Activated T-helper 17 cell treated with anti-CD3 and anti-CD28 coated beads, Interleukin-2, amount 50 U/mL, for 72 hours (primary cell): ENCODE measurements at regions not wholly inside any gene's neighbourhood (a gene's known extent, or its start where the extent isn't known, plus 50 kb on each side); places are given as distances from the start of the nearest gene placed in this dataset.

ENCODE experiments used
- ATAC-seq: fragments of 150-1000 bp; cut with Tn5 transposase; replicated peaks from 2 replicates; pipeline ENCODE4 v1.10.0; 2021; ENCODE audit warnings: mild to moderate bottlenecking, moderate library complexity
- H3K27ac Mint-ChIP-seq: one replicate; pipeline ENCODE4 v1.8.0; 2022; ENCODE audit warnings: mixed read lengths
- H3K27me3 Mint-ChIP-seq: one replicate; pipeline ENCODE4 v1.8.0; 2022; ENCODE audit warnings: mixed read lengths
- H3K36me3 Mint-ChIP-seq: one replicate; pipeline ENCODE4 v1.8.0; 2022; ENCODE audit warnings: low read depth, mild to moderate bottlenecking, mixed read lengths
- H3K4me1 Mint-ChIP-seq: one replicate; pipeline ENCODE4 v1.8.0; 2022; ENCODE audit warnings: mixed read lengths
- H3K4me3 Mint-ChIP-seq: one replicate; pipeline ENCODE4 v1.8.0; 2022; ENCODE audit warnings: mild to moderate bottlenecking, mixed read lengths
- H3K9me3 Mint-ChIP-seq: one replicate; pipeline ENCODE4 v1.8.0; 2022; ENCODE audit warnings: mixed read lengths

GRCh38 chr12:91836696-91837095 lies 308.9 kb downstream of the BTG1 start:
- Mint-ChIP-seq H3K4me1 (no peaks in the 10 kb centered on the region), H3K27me3 (no peaks in the 10 kb centered on the region), H3K9me3 (peaks cover 4% of the 10 kb centered on the region), H3K36me3 (no peaks in the 10 kb centered on the region), H3K4me3 (no peak overlapping the region), H3K27ac (no peak overlapping the region)
- no peak for ATAC-seq

GRCh38 chr12:91836264-91836663 lies 309.4 kb downstream of the BTG1 start:
- H3K4me1 Mint-ChIP-seq: no peaks in the 10 kb centered on the region
- no peaks in the 10 kb centered on the region for H3K27me3 Mint-ChIP-seq
- H3K27ac Mint-ChIP-seq: no peak overlapping the region
- no peaks in the 10 kb centered on the region for H3K36me3 Mint-ChIP-seq
- no peak overlapping the region for H3K4me3 Mint-ChIP-seq
- H3K9me3 Mint-ChIP-seq: peaks cover 4% of the 10 kb centered on the region
- ATAC-seq: no peak

GRCh38 chr12:91835693-91836092 lies 310.0 kb downstream of the BTG1 start:
- H3K36me3 Mint-ChIP-seq: no peaks in the 10 kb centered on the region
- no peaks in the 10 kb centered on the region for H3K27me3 Mint-ChIP-seq
- H3K27ac Mint-ChIP-seq: no peak overlapping the region
- H3K4me3 Mint-ChIP-seq: no peak overlapping the region
- no peak for ATAC-seq
- H3K4me1 Mint-ChIP-seq: no peaks in the 10 kb centered on the region
- peaks cover 4% of the 10 kb centered on the region for H3K9me3 Mint-ChIP-seq

- H3K4me1 Mint-ChIP-seq: no peaks in the 10 kb centered on the region
Measured at GRCh38 chr12:91833780-91834359, 311.8 kb downstream of the BTG1 start.

GRCh38 chr12:91825999-91826398 lies 319.6 kb downstream of the BTG1 start:
- no peak overlapping the region for H3K27ac Mint-ChIP-seq
- no peaks in the 10 kb centered on the region for H3K9me3 Mint-ChIP-seq
- no peaks in the 10 kb centered on the region for H3K36me3 Mint-ChIP-seq
- H3K4me3 Mint-ChIP-seq: no peak overlapping the region
- no peaks in the 10 kb centered on the region for H3K27me3 Mint-ChIP-seq
- ATAC-seq: no peak
- H3K4me1 Mint-ChIP-seq: no peaks in the 10 kb centered on the region

More at GRCh38 chr12:91833780-91834359, 311.8 kb downstream of the BTG1 start:
- Mint-ChIP-seq H3K27me3 (no peaks in the 10 kb centered on the region), H3K4me3 (no peak overlapping the region), H3K36me3 (no peaks in the 10 kb centered on the region), H3K9me3 (peaks cover 4% of the 10 kb centered on the region), H3K27ac (no peak overlapping the region)
- no peak for ATAC-seq

GRCh38 chr12:91824991-91825390 lies 320.7 kb downstream of the BTG1 start:
- H3K4me3 Mint-ChIP-seq: no peak overlapping the region
- H3K27ac Mint-ChIP-seq: no peak overlapping the region
- H3K9me3 Mint-ChIP-seq: no peaks in the 10 kb centered on the region
- H3K4me1 Mint-ChIP-seq: no peaks in the 10 kb centered on the region
- H3K36me3 Mint-ChIP-seq: no peaks in the 10 kb centered on the region
- no peaks in the 10 kb centered on the region for H3K27me3 Mint-ChIP-seq
- ATAC-seq: no peak

GRCh38 chr12:91819132-91819447 lies 326.6 kb downstream of the BTG1 start:
- H3K4me1 Mint-ChIP-seq: no peaks in the 10 kb centered on the region
- H3K9me3 Mint-ChIP-seq: no peaks in the 10 kb centered on the region
- no peak overlapping the region for H3K4me3 Mint-ChIP-seq
- no peak for ATAC-seq
- no peaks in the 10 kb centered on the region for H3K36me3 Mint-ChIP-seq
- H3K27me3 Mint-ChIP-seq: no peaks in the 10 kb centered on the region
- H3K27ac Mint-ChIP-seq: no peak overlapping the region

GRCh38 chr12:91818227-91819131 lies 327.2 kb downstream of the BTG1 start:
- Mint-ChIP-seq H3K27ac (no peak overlapping the region), H3K36me3 (no peaks in the 10 kb centered on the region), H3K4me1 (no peaks in the 10 kb centered on the region), H3K9me3 (no peaks in the 10 kb centered on the region), H3K27me3 (no peaks in the 10 kb centered on the region), H3K4me3 (no peak overlapping the region)
- no peak for ATAC-seq

GRCh38 chr12:91817517-91817916 lies 328.1 kb downstream of the BTG1 start:
- no peaks in the 10 kb centered on the region for H3K4me1 Mint-ChIP-seq

GRCh38 chr12:91813701-91814100 lies 331.9 kb downstream of the BTG1 start:
- H3K36me3 Mint-ChIP-seq: no peaks in the 10 kb centered on the region
- no peaks in the 10 kb centered on the region for H3K27me3 Mint-ChIP-seq
- H3K27ac Mint-ChIP-seq: no peak overlapping the region
- no peak for ATAC-seq
- no peaks in the 10 kb centered on the region for H3K9me3 Mint-ChIP-seq
- H3K4me3 Mint-ChIP-seq: no peak overlapping the region
- H3K4me1 Mint-ChIP-seq: peaks cover 5% of the 10 kb centered on the region

More at GRCh38 chr12:91817517-91817916, 328.1 kb downstream of the BTG1 start:
- Mint-ChIP-seq H3K4me3 (no peak overlapping the region), H3K9me3 (no peaks in the 10 kb centered on the region), H3K27me3 (no peaks in the 10 kb centered on the region), H3K36me3 (no peaks in the 10 kb centered on the region), H3K27ac (no peak overlapping the region)
- no peak for ATAC-seq

GRCh38 chr12:91811481-91812287 lies 334.0 kb downstream of the BTG1 start:
- Mint-ChIP-seq H3K4me3 (peak overlapping the region; percentile 48), H3K4me1 (peaks cover 5% of the 10 kb centered on the region), H3K27me3 (no peaks in the 10 kb centered on the region), H3K27ac (peak overlapping the region; percentile 82), H3K9me3 (peaks cover 5% of the 10 kb centered on the region), H3K36me3 (no peaks in the 10 kb centered on the region)
- peak; percentile 65 for ATAC-seq

- peaks cover 6% of the 10 kb centered on the region for H3K9me3 Mint-ChIP-seq
Measured at GRCh38 chr12:91810531-91811451, 334.9 kb downstream of the BTG1 start.

GRCh38 chr12:91810077-91810476 lies 335.6 kb downstream of the BTG1 start:
- H3K4me3 Mint-ChIP-seq: no peak overlapping the region
- H3K9me3 Mint-ChIP-seq: peaks cover 10% of the 10 kb centered on the region
- ATAC-seq: no peak
- H3K27me3 Mint-ChIP-seq: no peaks in the 10 kb centered on the region
- H3K4me1 Mint-ChIP-seq: peaks cover 5% of the 10 kb centered on the region
- H3K36me3 Mint-ChIP-seq: no peaks in the 10 kb centered on the region
- H3K27ac Mint-ChIP-seq: no peak overlapping the region

More at GRCh38 chr12:91810531-91811451, 334.9 kb downstream of the BTG1 start:
- no peak overlapping the region for H3K27ac Mint-ChIP-seq
- H3K4me1 Mint-ChIP-seq: peaks cover 5% of the 10 kb centered on the region
- no peak overlapping the region for H3K4me3 Mint-ChIP-seq
- no peaks in the 10 kb centered on the region for H3K27me3 Mint-ChIP-seq
- no peaks in the 10 kb centered on the region for H3K36me3 Mint-ChIP-seq
- no peak for ATAC-seq

GRCh38 chr12:91805031-91805430 lies 340.6 kb downstream of the BTG1 start:
- Mint-ChIP-seq H3K4me1 (no peaks in the 10 kb centered on the region), H3K27me3 (no peaks in the 10 kb centered on the region), H3K9me3 (peaks cover 10% of the 10 kb centered on the region), H3K36me3 (no peaks in the 10 kb centered on the region), H3K4me3 (no peak overlapping the region), H3K27ac (no peak overlapping the region)
- no peak for ATAC-seq
